CD4-positive, alpha-beta T cell treated with Interleukin-6 at 100 ng/mL for 8 hours (primary cell): ENCODE measurements at regions not wholly inside any gene's neighbourhood (a gene's known extent, or its start where the extent isn't known, plus 50 kb on each side); places are given as distances from the start of the nearest gene placed in this dataset.

Experiments used
- DNase-seq: peaks from one replicate; pipeline ENCODE4 v3.0.0-alpha.2; 2020; ENCODE audit warnings: mixed read lengths, low spot score

GRCh38 chr18:76202322-76202721, 292.7 kb downstream of the ZNF516 start:
- no peak for DNase-seq

- DNase-seq, result no peak
These were observed 299.4 kb downstream of the ZNF516 start for GRCh38 chr18:76195601-76196000.

- DNase-seq, result no peak
These were observed 306.9 kb downstream of the ZNF516 start for GRCh38 chr18:76188097-76188496.

GRCh38 chr18:76179257-76179656, 315.8 kb downstream of the ZNF516 start:
- no peak for DNase-seq

GRCh38 chr18:76177160-76177559, 317.9 kb downstream of the ZNF516 start:
- no peak for DNase-seq

- no peak for DNase-seq
These were observed 320.6 kb downstream of the ZNF516 start for GRCh38 chr18:76174451-76174850.

- DNase-seq, result no peak
These were observed 325.3 kb downstream of the ZNF516 start for GRCh38 chr18:76169733-76170132.

GRCh38 chr18:76167845-76168621, 327.0 kb downstream of the ZNF516 start:
- DNase-seq, result no peak

GRCh38 chr18:76167410-76167809, 327.6 kb downstream of the ZNF516 start:
- DNase-seq, result no peak

- no peak for DNase-seq
These were observed 332.2 kb downstream of the ZNF516 start for GRCh38 chr18:76162886-76163285.

- DNase-seq, result no peak
These were observed 333.1 kb downstream of the ZNF516 start for GRCh38 chr18:76161983-76162382.

- no peak for DNase-seq
These were observed 341.4 kb downstream of the ZNF516 start for GRCh38 chr18:76153691-76154090.

GRCh38 chr18:76149734-76150133, 345.3 kb downstream of the ZNF516 start:
- no peak for DNase-seq

GRCh38 chr18:76149284-76149683, 345.8 kb downstream of the ZNF516 start:
- DNase-seq, result no peak

GRCh38 chr18:76145521-76146376, 349.3 kb downstream of the ZNF516 start:
- no peak for DNase-seq

- DNase-seq, result no peak
These were observed 350.2 kb downstream of the ZNF516 start for GRCh38 chr18:76144844-76145243.

GRCh38 chr18:76142611-76143010, 352.4 kb downstream of the ZNF516 start:
- no peak for DNase-seq

- no peak for DNase-seq
These were observed 355.2 kb downstream of the ZNF516 start for GRCh38 chr18:76139844-76140243.

- DNase-seq, result no peak
These were observed 357.8 kb downstream of the ZNF516 start for GRCh38 chr18:76137216-76137615.

GRCh38 chr18:76136701-76137100, 358.3 kb downstream of the ZNF516 start:
- DNase-seq, result no peak

GRCh38 chr18:76134628-76135027, 360.4 kb downstream of the ZNF516 start:
- DNase-seq, result no peak

GRCh38 chr18:76133873-76134272, 361.2 kb downstream of the ZNF516 start:
- DNase-seq, result no peak

- no peak for DNase-seq
These were observed 363.3 kb downstream of the ZNF516 start for GRCh38 chr18:76131738-76132137.
